Adrenal gland (tissue), 5 donors: ENCODE measurements at regions not wholly inside any gene's neighbourhood (a gene's known extent, or its start where the extent isn't known, plus 50 kb on each side); places are given as distances from the start of the nearest gene placed in this dataset.

ENCODE experiments used
- POLR2A ChIP-seq, 2 donors: fragments of 450-650 bp; IDR thresholded peaks; one replicate each; pipeline ENCODE4 v1.6.1; 2017; ENCODE audit warnings: antibody characterized with exemption in 2 of 2, mild to moderate bottlenecking in 2 of 2, moderate library complexity in 1 of 2
- TF ChIP-seq, protein P1 (sequence below), 6 experiments: fragments of 450-650 bp in 4 of 6; fragments of 200-600 bp in 2 of 6; sonication (generic) in 1 of 6; IDR thresholded peaks; 1 replicate in 5 of 6; 2 replicates in 1 of 6; pipeline versions ENCODE4 v1.5.1 to v1.8.0; 2016 to 2021; ENCODE audit warnings: antibody characterized with exemption in 6 of 6, mild to moderate bottlenecking in 2 of 6, moderate library complexity in 1 of 6
- donor health status: DM: no; HTN: no; CAD: no.

DNA sequence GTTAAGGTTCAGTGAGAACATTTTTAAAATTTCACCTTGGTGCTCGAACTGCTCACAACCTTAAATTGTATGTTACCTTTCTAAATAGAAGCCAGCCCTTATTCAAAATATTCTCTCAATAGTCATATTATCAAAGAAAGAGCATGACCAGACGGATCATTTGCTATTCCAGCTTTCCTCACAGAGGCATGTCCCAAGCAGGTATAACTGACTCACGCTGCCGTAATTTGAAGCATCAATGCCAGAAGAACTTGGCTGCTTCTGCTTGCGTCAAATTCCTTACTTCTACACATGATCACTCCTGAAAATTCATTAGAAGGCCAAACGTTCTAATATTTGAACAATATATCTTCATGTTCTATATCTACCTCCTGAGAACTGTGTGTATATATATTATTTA is 69.5 kb upstream of the VGLL4 start:
- no peak for TF ChIP-seq POLR2A (IDR thresholded peaks at IDR 0.05)
- TF ChIP-seq, protein P1, sequence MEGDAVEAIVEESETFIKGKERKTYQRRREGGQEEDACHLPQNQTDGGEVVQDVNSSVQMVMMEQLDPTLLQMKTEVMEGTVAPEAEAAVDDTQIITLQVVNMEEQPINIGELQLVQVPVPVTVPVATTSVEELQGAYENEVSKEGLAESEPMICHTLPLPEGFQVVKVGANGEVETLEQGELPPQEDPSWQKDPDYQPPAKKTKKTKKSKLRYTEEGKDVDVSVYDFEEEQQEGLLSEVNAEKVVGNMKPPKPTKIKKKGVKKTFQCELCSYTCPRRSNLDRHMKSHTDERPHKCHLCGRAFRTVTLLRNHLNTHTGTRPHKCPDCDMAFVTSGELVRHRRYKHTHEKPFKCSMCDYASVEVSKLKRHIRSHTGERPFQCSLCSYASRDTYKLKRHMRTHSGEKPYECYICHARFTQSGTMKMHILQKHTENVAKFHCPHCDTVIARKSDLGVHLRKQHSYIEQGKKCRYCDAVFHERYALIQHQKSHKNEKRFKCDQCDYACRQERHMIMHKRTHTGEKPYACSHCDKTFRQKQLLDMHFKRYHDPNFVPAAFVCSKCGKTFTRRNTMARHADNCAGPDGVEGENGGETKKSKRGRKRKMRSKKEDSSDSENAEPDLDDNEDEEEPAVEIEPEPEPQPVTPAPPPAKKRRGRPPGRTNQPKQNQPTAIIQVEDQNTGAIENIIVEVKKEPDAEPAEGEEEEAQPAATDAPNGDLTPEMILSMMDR (IDR thresholded peaks at IDR 0.05): no peak
